ENCODE measurements at regions not wholly inside any gene's neighbourhood (a gene's known extent, or its start where the extent isn't known, plus 50 kb on each side); places are given as distances from the start of the nearest gene placed in this dataset.
"Not testable (repeated sequence)": the region's sequence is repeated elsewhere in the genome, so short reads cannot be mapped to it uniquely, and the experiment has no call there.

- Histone ChIP-seq H3K9ac (ENCODE audit: insufficient read depth, low read length) (no peak overlapping the region), H3K27me3 (ENCODE audit: control insufficient read depth, insufficient read depth, low read length) (no peaks in the 10 kb centered on the region), H3K36me3 (ENCODE audit: control insufficient read depth, insufficient read depth, low read length) (no peaks in the 10 kb centered on the region), H3K4me2 (ENCODE audit: extremely low read depth, insufficient read depth, low read length) (no peak overlapping the region), H3K79me2 (ENCODE audit: control insufficient read depth, insufficient read depth, low read length) (no peaks in the 10 kb centered on the region), H3K4me1 (ENCODE audit: control insufficient read depth, extremely low read depth, insufficient read depth, low read length) (no peaks in the 10 kb centered on the region), H4K20me1 (ENCODE audit: control insufficient read depth, extremely low read depth, insufficient read depth, low read length) (no peaks in the 10 kb centered on the region), H3K9me3 (ENCODE audit: control insufficient read depth, insufficient read depth, low read depth, low read length) (no peaks in the 10 kb centered on the region), H3K27ac (ENCODE audit: insufficient read depth, low read length) (no peak overlapping the region), H3K4me3 (replicated peaks in 1 of 4; ENCODE audit: control extremely low read depth in 1 of 4, insufficient read depth in 1 of 4, low read depth in 3 of 4, low read length in 4 of 4) (no peak overlapping the region), H2AFZ (ENCODE audit: low read length) (no peak overlapping the region)
- TF ChIP-seq EZH2 (IDR thresholded peaks at IDR 0.05; ENCODE audit: low read length, missing control alignments): no peak
- no peak for TF ChIP-seq CTCF (conservative IDR thresholded peaks at IDR 0.05 in 1 of 2, IDR thresholded peaks at IDR 0.05 in 1 of 2; ENCODE audit: low read depth in 1 of 2, low read length in 2 of 2)
- no peak for DNase-seq (ENCODE audit: low read depth in 2 of 2)
Measured at GRCh38 chr17:20805751-20806150, 226.2 kb downstream of the CDRT15L2 start.

GRCh38 chr17:20807566-20807965 is 228.0 kb downstream of the CDRT15L2 start:
- H3K4me3 ChIP-seq (replicated peaks in 1 of 4; ENCODE audit: control extremely low read depth in 1 of 4, insufficient read depth in 1 of 4, low read depth in 3 of 4, low read length in 4 of 4): not testable (repeated sequence)

GRCh38 chr17:20815410-20815809 is 227.4 kb downstream of the USP22 start:
- not testable (repeated sequence) for H3K9ac ChIP-seq (ENCODE audit: insufficient read depth, low read length); H3K36me3 ChIP-seq (ENCODE audit: control insufficient read depth, insufficient read depth, low read length); H3K79me2 ChIP-seq (ENCODE audit: control insufficient read depth, insufficient read depth, low read length); H2AFZ ChIP-seq (ENCODE audit: low read length); DNase-seq (ENCODE audit: low read depth in 2 of 2); H3K4me1 ChIP-seq (ENCODE audit: control insufficient read depth, extremely low read depth, insufficient read depth, low read length); H4K20me1 ChIP-seq (ENCODE audit: control insufficient read depth, extremely low read depth, insufficient read depth, low read length); H3K27me3 ChIP-seq (ENCODE audit: control insufficient read depth, insufficient read depth, low read length); H3K9me3 ChIP-seq (ENCODE audit: control insufficient read depth, insufficient read depth, low read depth, low read length); H3K27ac ChIP-seq (ENCODE audit: insufficient read depth, low read length); H3K4me3 ChIP-seq (replicated peaks in 1 of 4; ENCODE audit: control extremely low read depth in 1 of 4, insufficient read depth in 1 of 4, low read depth in 3 of 4, low read length in 4 of 4); H3K4me2 ChIP-seq (ENCODE audit: extremely low read depth, insufficient read depth, low read length)

More at GRCh38 chr17:20807566-20807965, 228.0 kb downstream of the CDRT15L2 start:
- not testable (repeated sequence) for H3K27ac ChIP-seq (ENCODE audit: insufficient read depth, low read length); H3K4me2 ChIP-seq (ENCODE audit: extremely low read depth, insufficient read depth, low read length); H3K27me3 ChIP-seq (ENCODE audit: control insufficient read depth, insufficient read depth, low read length); DNase-seq (ENCODE audit: low read depth in 2 of 2); H3K4me1 ChIP-seq (ENCODE audit: control insufficient read depth, extremely low read depth, insufficient read depth, low read length); H3K36me3 ChIP-seq (ENCODE audit: control insufficient read depth, insufficient read depth, low read length); H3K9me3 ChIP-seq (ENCODE audit: control insufficient read depth, insufficient read depth, low read depth, low read length); H3K79me2 ChIP-seq (ENCODE audit: control insufficient read depth, insufficient read depth, low read length); H2AFZ ChIP-seq (ENCODE audit: low read length); H3K9ac ChIP-seq (ENCODE audit: insufficient read depth, low read length); H4K20me1 ChIP-seq (ENCODE audit: control insufficient read depth, extremely low read depth, insufficient read depth, low read length)

- H3K4me3 ChIP-seq (replicated peaks in 1 of 4; ENCODE audit: control extremely low read depth in 1 of 4, insufficient read depth in 1 of 4, low read depth in 3 of 4, low read length in 4 of 4): no peak overlapping the region
- H2AFZ ChIP-seq (ENCODE audit: low read length): no peak overlapping the region
- H3K9ac ChIP-seq (ENCODE audit: insufficient read depth, low read length): no peak overlapping the region
- H3K27ac ChIP-seq (ENCODE audit: insufficient read depth, low read length): no peak overlapping the region
- H3K79me2 ChIP-seq (ENCODE audit: control insufficient read depth, insufficient read depth, low read length): no peaks in the 10 kb centered on the region
- no peak for DNase-seq (ENCODE audit: low read depth in 2 of 2)
- no peak overlapping the region for H3K4me2 ChIP-seq (ENCODE audit: extremely low read depth, insufficient read depth, low read length)
- no peaks in the 10 kb centered on the region for H3K4me1 ChIP-seq (ENCODE audit: control insufficient read depth, extremely low read depth, insufficient read depth, low read length)
- H3K27me3 ChIP-seq (ENCODE audit: control insufficient read depth, insufficient read depth, low read length): no peaks in the 10 kb centered on the region
- no peaks in the 10 kb centered on the region for H3K36me3 ChIP-seq (ENCODE audit: control insufficient read depth, insufficient read depth, low read length)
- H3K9me3 ChIP-seq (ENCODE audit: control insufficient read depth, insufficient read depth, low read depth, low read length): no peaks in the 10 kb centered on the region
- H4K20me1 ChIP-seq (ENCODE audit: control insufficient read depth, extremely low read depth, insufficient read depth, low read length): no peaks in the 10 kb centered on the region
- no peak for TF ChIP-seq CTCF (conservative IDR thresholded peaks at IDR 0.05 in 1 of 2, IDR thresholded peaks at IDR 0.05 in 1 of 2; ENCODE audit: low read depth in 1 of 2, low read length in 2 of 2)
- no peak for TF ChIP-seq EZH2 (IDR thresholded peaks at IDR 0.05; ENCODE audit: low read length, missing control alignments)
Measured at GRCh38 chr17:20823905-20824304, 218.9 kb downstream of the USP22 start.
